ENCODE measurements at regions not wholly inside any gene's neighbourhood (a gene's known extent, or its start where the extent isn't known, plus 50 kb on each side); places are given as distances from the start of the nearest gene placed in this dataset.

GRCh38 chr2:160882906-160883305 lies 277.3 kb upstream of the TANK start:
- H3K4me1 ChIP-seq = no peaks in the 10 kb centered on the region
- no peaks in the 10 kb centered on the region for H3K9me3 ChIP-seq
- no peak for TF ChIP-seq POLR2AphosphoS5 (IDR thresholded peaks at IDR 0.05)
- TF ChIP-seq POLR2A (IDR thresholded peaks at IDR 0.05) = no peak
- TF ChIP-seq, protein P1, sequence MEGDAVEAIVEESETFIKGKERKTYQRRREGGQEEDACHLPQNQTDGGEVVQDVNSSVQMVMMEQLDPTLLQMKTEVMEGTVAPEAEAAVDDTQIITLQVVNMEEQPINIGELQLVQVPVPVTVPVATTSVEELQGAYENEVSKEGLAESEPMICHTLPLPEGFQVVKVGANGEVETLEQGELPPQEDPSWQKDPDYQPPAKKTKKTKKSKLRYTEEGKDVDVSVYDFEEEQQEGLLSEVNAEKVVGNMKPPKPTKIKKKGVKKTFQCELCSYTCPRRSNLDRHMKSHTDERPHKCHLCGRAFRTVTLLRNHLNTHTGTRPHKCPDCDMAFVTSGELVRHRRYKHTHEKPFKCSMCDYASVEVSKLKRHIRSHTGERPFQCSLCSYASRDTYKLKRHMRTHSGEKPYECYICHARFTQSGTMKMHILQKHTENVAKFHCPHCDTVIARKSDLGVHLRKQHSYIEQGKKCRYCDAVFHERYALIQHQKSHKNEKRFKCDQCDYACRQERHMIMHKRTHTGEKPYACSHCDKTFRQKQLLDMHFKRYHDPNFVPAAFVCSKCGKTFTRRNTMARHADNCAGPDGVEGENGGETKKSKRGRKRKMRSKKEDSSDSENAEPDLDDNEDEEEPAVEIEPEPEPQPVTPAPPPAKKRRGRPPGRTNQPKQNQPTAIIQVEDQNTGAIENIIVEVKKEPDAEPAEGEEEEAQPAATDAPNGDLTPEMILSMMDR (IDR thresholded peaks at IDR 0.05 in 8 of 11, conservative IDR thresholded peaks at IDR 0.05 in 3 of 11) = no peak
- no peak overlapping the region for H3K4me3 ChIP-seq
- DNase-seq = no peak
- H3K27ac ChIP-seq = no peak overlapping the region
- no peaks in the 10 kb centered on the region for H3K27me3 ChIP-seq (replicated peaks in 1 of 7)
- intact Hi-C loops (cut with DNase I; ENCODE audit: low total_unique reads) = no loop called here
- WGBS, 5 donors = 72 to 91% (median 82%) methylated on average over 3 of the region's 3 CpGs
- no peaks in the 10 kb centered on the region for H3K36me3 ChIP-seq

GRCh38 chr2:160884056-160884455 lies 276.2 kb upstream of the TANK start:
- intact Hi-C loops (cut with DNase I; ENCODE audit: low total_unique reads) = no loop called here
- Histone ChIP-seq H3K27ac (no peak overlapping the region), H3K9me3 (no peaks in the 10 kb centered on the region), H3K36me3 (no peaks in the 10 kb centered on the region), H3K27me3 (replicated peaks in 1 of 7) (no peaks in the 10 kb centered on the region), H3K4me1 (no peaks in the 10 kb centered on the region), H3K4me3 (no peak overlapping the region)
- DNase-seq = no peak
- whole genome bisulfite sequencing, 5 donors = 76 to 91% (median 84%) methylated on average over 6 of the region's 6 CpGs
- TF ChIP-seq, protein P1 (IDR thresholded peaks at IDR 0.05 in 8 of 11, conservative IDR thresholded peaks at IDR 0.05 in 3 of 11) = no peak
- no peak for TF ChIP-seq POLR2A (IDR thresholded peaks at IDR 0.05)
- TF ChIP-seq POLR2AphosphoS5 (IDR thresholded peaks at IDR 0.05) = no peak

GRCh38 chr2:160889439-160890170 lies 270.6 kb upstream of the TANK start:
- 85 to 96% (median 90%) methylated on average over 4 of the region's 4 CpGs for WGBS, 5 donors
- Histone ChIP-seq H3K27ac (no peak overlapping the region), H3K4me3 (no peak overlapping the region), H3K36me3 (no peaks in the 10 kb centered on the region), H3K4me1 (peaks cover 0 to 3% (median 0%) of the 10 kb centered on the region in 6 donors), H3K27me3 (replicated peaks in 1 of 7) (no peaks in the 10 kb centered on the region), H3K9me3 (no peaks in the 10 kb centered on the region)
- TF ChIP-seq POLR2AphosphoS5 (IDR thresholded peaks at IDR 0.05) = no peak
- TF ChIP-seq, protein P1 (IDR thresholded peaks at IDR 0.05 in 8 of 11, conservative IDR thresholded peaks at IDR 0.05 in 3 of 11) = no peak
- no peak for TF ChIP-seq POLR2A (IDR thresholded peaks at IDR 0.05)
- no peak for DNase-seq
- intact Hi-C loops (cut with DNase I; ENCODE audit: low total_unique reads) = no loop called here

DNA sequence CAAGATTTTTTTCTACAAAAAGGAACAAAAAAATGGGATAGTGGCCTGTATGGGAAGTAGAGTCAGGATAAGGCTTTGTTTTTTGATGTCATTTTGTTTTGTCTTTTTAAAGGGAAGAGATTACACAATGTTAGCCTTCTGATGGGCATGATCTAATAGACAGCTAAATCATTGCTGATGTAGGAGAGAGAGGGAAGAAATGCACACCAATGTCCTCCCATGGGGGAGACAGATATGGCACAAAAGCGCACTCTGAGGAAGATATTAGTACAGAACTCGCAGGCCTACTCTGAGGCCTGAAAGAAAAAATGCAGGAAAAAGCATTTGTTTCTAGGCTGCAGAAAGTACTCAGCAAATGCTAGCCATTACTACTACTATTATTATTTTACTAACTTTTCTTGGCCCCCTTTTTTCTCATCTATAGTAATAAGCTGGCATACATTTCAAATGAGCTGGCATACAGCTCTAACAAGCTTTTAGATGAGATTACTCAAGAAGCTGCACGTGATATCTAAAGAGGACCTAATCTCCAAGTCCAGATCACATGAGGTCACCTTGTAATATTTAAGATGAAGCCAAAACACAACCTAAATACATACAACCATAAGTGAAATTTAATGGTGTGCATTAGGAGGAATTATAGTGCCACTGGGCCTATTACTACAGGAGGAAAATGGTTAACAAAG lies 269.4 kb upstream of the TANK start:
- no peaks in the 10 kb centered on the region for H3K36me3 ChIP-seq
- no peaks in the 10 kb centered on the region for H3K27me3 ChIP-seq (replicated peaks in 1 of 7)
- TF ChIP-seq, protein P1 (IDR thresholded peaks at IDR 0.05 in 8 of 11, conservative IDR thresholded peaks at IDR 0.05 in 3 of 11) = no peak
- TF ChIP-seq POLR2A (IDR thresholded peaks at IDR 0.05) = no peak
- TF ChIP-seq POLR2AphosphoS5 (IDR thresholded peaks at IDR 0.05) = no peak
- DNase-seq = no peak
- H3K4me3 ChIP-seq = no peak overlapping the region
- no peaks in the 10 kb centered on the region for H3K9me3 ChIP-seq
- no peak overlapping the region for H3K27ac ChIP-seq
- 88 to 94% (median 92%) methylated on average over 3 of the region's 3 CpGs for WGBS, 5 donors
- peaks cover 0 to 3% (median 0%) of the 10 kb centered on the region in 6 donors for H3K4me1 ChIP-seq
- intact Hi-C loops (cut with DNase I; ENCODE audit: low total_unique reads) = no loop called here
